OCI-LY1 (cell line): ENCODE measurements at regions not wholly inside any gene's neighbourhood (a gene's known extent, or its start where the extent isn't known, plus 50 kb on each side); places are given as distances from the start of the nearest gene placed in this dataset.

Source experiments
- EZH2 ChIP-seq: fragments of 200-600 bp; sonication (generic), shearing (Covaris generic); IDR thresholded peaks from 2 replicates; pipeline ENCODE4 v1.8.0; 2017; ENCODE audit warnings: borderline replicate concordance, mixed run types, mild to moderate bottlenecking, antibody characterized with exemption, low read length, moderate library complexity, mixed read lengths
- TF ChIP-seq, protein P1 (sequence below): fragments of 200-600 bp; sonication (generic), shearing (Covaris generic); IDR thresholded peaks from 2 replicates; pipeline ENCODE4 v1.5.1; 2017; ENCODE audit warnings: mild to moderate bottlenecking, antibody characterized with exemption, low read length, moderate library complexity, mixed read lengths

DNA sequence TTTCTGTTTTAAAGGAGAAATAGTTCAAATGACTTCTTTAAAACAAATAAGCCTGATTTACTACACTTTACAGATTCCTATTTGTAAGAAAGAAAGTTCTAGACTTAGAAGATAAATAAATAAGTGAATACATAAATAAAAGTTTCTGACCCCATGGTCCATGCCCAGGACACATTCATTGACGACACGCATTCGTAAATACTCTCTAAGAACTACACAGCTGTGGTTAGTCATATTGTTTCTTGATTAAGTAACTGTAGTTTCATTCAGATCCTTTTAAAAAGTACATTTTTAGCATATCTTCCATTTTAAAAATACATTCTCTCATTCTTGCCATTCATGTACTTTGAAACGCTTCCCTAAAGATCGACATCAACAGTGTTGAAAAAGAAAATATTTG, 497.4 kb downstream of the SETD4 start:
- TF ChIP-seq, protein P1, sequence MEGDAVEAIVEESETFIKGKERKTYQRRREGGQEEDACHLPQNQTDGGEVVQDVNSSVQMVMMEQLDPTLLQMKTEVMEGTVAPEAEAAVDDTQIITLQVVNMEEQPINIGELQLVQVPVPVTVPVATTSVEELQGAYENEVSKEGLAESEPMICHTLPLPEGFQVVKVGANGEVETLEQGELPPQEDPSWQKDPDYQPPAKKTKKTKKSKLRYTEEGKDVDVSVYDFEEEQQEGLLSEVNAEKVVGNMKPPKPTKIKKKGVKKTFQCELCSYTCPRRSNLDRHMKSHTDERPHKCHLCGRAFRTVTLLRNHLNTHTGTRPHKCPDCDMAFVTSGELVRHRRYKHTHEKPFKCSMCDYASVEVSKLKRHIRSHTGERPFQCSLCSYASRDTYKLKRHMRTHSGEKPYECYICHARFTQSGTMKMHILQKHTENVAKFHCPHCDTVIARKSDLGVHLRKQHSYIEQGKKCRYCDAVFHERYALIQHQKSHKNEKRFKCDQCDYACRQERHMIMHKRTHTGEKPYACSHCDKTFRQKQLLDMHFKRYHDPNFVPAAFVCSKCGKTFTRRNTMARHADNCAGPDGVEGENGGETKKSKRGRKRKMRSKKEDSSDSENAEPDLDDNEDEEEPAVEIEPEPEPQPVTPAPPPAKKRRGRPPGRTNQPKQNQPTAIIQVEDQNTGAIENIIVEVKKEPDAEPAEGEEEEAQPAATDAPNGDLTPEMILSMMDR = no peak
- no peak for TF ChIP-seq EZH2
